ENCODE measurements at regions not wholly inside any gene's neighbourhood (a gene's known extent, or its start where the extent isn't known, plus 50 kb on each side); places are given as distances from the start of the nearest gene placed in this dataset.

- no peak for TF ChIP-seq POLR2AphosphoS5 (IDR thresholded peaks at IDR 0.05)
- TF ChIP-seq POLR2A (IDR thresholded peaks at IDR 0.05) = no peak
These were observed 111.6 kb upstream of the GPRIN3 start for GRCh38 chr4:89419111-89419695.
